ENCODE measurements at regions not wholly inside any gene's neighbourhood (a gene's known extent, or its start where the extent isn't known, plus 50 kb on each side); places are given as distances from the start of the nearest gene placed in this dataset.

- no peak overlapping the region for H3K4me3 ChIP-seq (ENCODE audit: low read length)
Observed at GRCh38 chr10:28382525-28383269, 79.8 kb upstream of the MPP7 start.

GRCh38 chr10:28384557-28384956 lies 81.7 kb upstream of the MPP7 start:
- Histone ChIP-seq H3K4me2 (ENCODE audit: low read length) (no peak overlapping the region), H3K36me3 (replicated peaks; ENCODE audit: low read depth, low read length) (no peaks in the 10 kb centered on the region), H4K20me1 (ENCODE audit: insufficient read depth, low read length) (no peaks in the 10 kb centered on the region), H3K4me1 (ENCODE audit: low read length) (peaks cover 11% of the 10 kb centered on the region), H3K27me3 (ENCODE audit: low read depth, low read length) (no peaks in the 10 kb centered on the region; the same call in 1 of the 2 replicates), H3K79me2 (ENCODE audit: low read length) (no peaks in the 10 kb centered on the region), H2AFZ (ENCODE audit: low read depth, low read length) (no peak overlapping the region), H3K9me3 (ENCODE audit: insufficient read depth, low read length) (no peaks in the 10 kb centered on the region), H3K9ac (ENCODE audit: low read length) (no peak overlapping the region), H3K27ac (ENCODE audit: low read length) (no peak overlapping the region), H3K4me3 (ENCODE audit: low read length) (no peak overlapping the region)
- TF ChIP-seq CTCF (IDR thresholded peaks at IDR 0.05; ENCODE audit: low read depth, low read length): no peak
- no peak for TF ChIP-seq EZH2phosphoT487 (IDR thresholded peaks at IDR 0.05; ENCODE audit: low read depth)

More at GRCh38 chr10:28382525-28383269, 79.8 kb upstream of the MPP7 start:
- no peak overlapping the region for H2AFZ ChIP-seq (ENCODE audit: low read depth, low read length)
- no peaks in the 10 kb centered on the region; the same call in 1 of the 2 replicates for H3K27me3 ChIP-seq (ENCODE audit: low read depth, low read length)
- TF ChIP-seq CTCF (IDR thresholded peaks at IDR 0.05; ENCODE audit: low read depth, low read length) (no peak), EZH2phosphoT487 (IDR thresholded peaks at IDR 0.05; ENCODE audit: low read depth) (no peak)
- H3K4me2 ChIP-seq (ENCODE audit: low read length): no peak overlapping the region
- no peaks in the 10 kb centered on the region for H3K36me3 ChIP-seq (replicated peaks; ENCODE audit: low read depth, low read length)
- H3K9ac ChIP-seq (ENCODE audit: low read length): no peak overlapping the region
- H3K4me1 ChIP-seq (ENCODE audit: low read length): peaks cover 11% of the 10 kb centered on the region
- no peaks in the 10 kb centered on the region for H3K79me2 ChIP-seq (ENCODE audit: low read length)
- no peak overlapping the region for H3K27ac ChIP-seq (ENCODE audit: low read length)
- no peaks in the 10 kb centered on the region for H4K20me1 ChIP-seq (ENCODE audit: insufficient read depth, low read length)
- no peaks in the 10 kb centered on the region for H3K9me3 ChIP-seq (ENCODE audit: insufficient read depth, low read length)

- Histone ChIP-seq H2AFZ (ENCODE audit: low read depth, low read length) (no peak overlapping the region), H3K36me3 (replicated peaks; ENCODE audit: low read depth, low read length) (no peaks in the 10 kb centered on the region), H3K4me1 (ENCODE audit: low read length) (peaks cover under 1% of the 10 kb centered on the region), H4K20me1 (ENCODE audit: insufficient read depth, low read length) (no peaks in the 10 kb centered on the region), H3K9ac (ENCODE audit: low read length) (no peak overlapping the region), H3K4me3 (ENCODE audit: low read length) (no peak overlapping the region), H3K9me3 (ENCODE audit: insufficient read depth, low read length) (no peaks in the 10 kb centered on the region), H3K4me2 (ENCODE audit: low read length) (no peak overlapping the region), H3K79me2 (ENCODE audit: low read length) (no peaks in the 10 kb centered on the region), H3K27ac (ENCODE audit: low read length) (no peak overlapping the region), H3K27me3 (ENCODE audit: low read depth, low read length) (no peaks in the 10 kb centered on the region; the same call in 1 of the 2 replicates)
- no peak for TF ChIP-seq EZH2phosphoT487 (IDR thresholded peaks at IDR 0.05; ENCODE audit: low read depth)
- no peak for TF ChIP-seq CTCF (IDR thresholded peaks at IDR 0.05; ENCODE audit: low read depth, low read length)
Observed at GRCh38 chr10:28385748-28386502, 83.1 kb upstream of the MPP7 start.

GRCh38 chr10:28386503-28386868 lies 83.6 kb upstream of the MPP7 start:
- H3K9me3 ChIP-seq (ENCODE audit: insufficient read depth, low read length): no peaks in the 10 kb centered on the region

More at GRCh38 chr10:28386503-28386868, 83.6 kb upstream of the MPP7 start:
- no peak overlapping the region for H2AFZ ChIP-seq (ENCODE audit: low read depth, low read length)
- no peaks in the 10 kb centered on the region for H3K4me1 ChIP-seq (ENCODE audit: low read length)
- no peak overlapping the region for H3K9ac ChIP-seq (ENCODE audit: low read length)
- H3K4me2 ChIP-seq (ENCODE audit: low read length): no peak overlapping the region
- H3K36me3 ChIP-seq (replicated peaks; ENCODE audit: low read depth, low read length): no peaks in the 10 kb centered on the region
- H3K27me3 ChIP-seq (ENCODE audit: low read depth, low read length): no peaks in the 10 kb centered on the region; the same call in 1 of the 2 replicates
- no peak overlapping the region for H3K4me3 ChIP-seq (ENCODE audit: low read length)
- H3K27ac ChIP-seq (ENCODE audit: low read length): no peak overlapping the region
- no peaks in the 10 kb centered on the region for H4K20me1 ChIP-seq (ENCODE audit: insufficient read depth, low read length)
- TF ChIP-seq EZH2phosphoT487 (IDR thresholded peaks at IDR 0.05; ENCODE audit: low read depth) (no peak), CTCF (IDR thresholded peaks at IDR 0.05; ENCODE audit: low read depth, low read length) (no peak)
- no peaks in the 10 kb centered on the region for H3K79me2 ChIP-seq (ENCODE audit: low read length)
